ENCODE measurements at regions not wholly inside any gene's neighbourhood (a gene's known extent, or its start where the extent isn't known, plus 50 kb on each side); places are given as distances from the start of the nearest gene placed in this dataset.

DNA sequence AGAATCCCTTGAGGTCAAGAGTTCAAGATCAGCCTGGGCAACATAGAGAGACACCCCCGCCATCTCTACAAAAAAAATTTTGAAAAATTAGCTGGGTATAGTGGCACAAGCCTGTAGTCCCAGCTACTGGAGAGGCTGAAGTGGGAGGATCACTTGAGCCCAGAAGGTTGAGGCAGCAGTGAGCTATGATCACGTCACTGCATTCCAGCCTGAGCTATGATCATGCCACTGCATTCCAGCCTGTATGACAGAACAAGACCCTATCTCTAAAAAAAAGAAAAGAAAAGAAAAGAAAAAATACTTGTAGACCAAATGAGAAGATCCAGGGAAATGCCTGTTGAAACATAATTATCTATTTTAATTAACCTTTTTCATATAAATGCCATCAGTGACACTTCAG lies 93.8 kb upstream of the MDM1 start:
- TF ChIP-seq YY1 (IDR thresholded peaks at IDR 0.05; ENCODE audit: insufficient read depth, insufficient read length): no peak
- no peak for TF ChIP-seq SUZ12 (IDR thresholded peaks at IDR 0.05; ENCODE audit: extremely low read depth, insufficient read depth, insufficient read length)
